ENCODE measurements at regions not wholly inside any gene's neighbourhood (a gene's known extent, or its start where the extent isn't known, plus 50 kb on each side); places are given as distances from the start of the nearest gene placed in this dataset.

GRCh38 chr2:42851186-42851585 lies 58.8 kb upstream of the HAAO start:
- 89% methylated on average over 3 of the region's 4 CpGs for WGBS (ENCODE audit: insufficient coverage)
- Histone ChIP-seq H3K4me1 (ENCODE audit: control insufficient read depth in 1 of 2, extremely low read depth in 1 of 2, insufficient read depth in 2 of 2, low read length in 2 of 2) (no peaks in the 10 kb centered on the region), H3K27me3 (replicated peaks in 1 of 2; ENCODE audit: control insufficient read depth in 2 of 2, extremely low read depth in 1 of 2, insufficient read depth in 2 of 2, low read length in 1 of 2) (peaks cover 0 to 3% of the 10 kb centered on the region in 2 experiments), H3K4me3 (ENCODE audit: control insufficient read depth in 1 of 2, extremely low read depth in 1 of 2, low read length in 1 of 2) (no peak overlapping the region), H3K9me3 (no peaks in the 10 kb centered on the region), H3K36me3 (ENCODE audit: control insufficient read depth in 2 of 2, extremely low read depth in 1 of 2, insufficient read depth in 1 of 2, low read length in 1 of 2) (no peaks in the 10 kb centered on the region), H3K27ac (ENCODE audit: low read length) (no peak overlapping the region)
- no peaks in the 10 kb centered on the region for H3K27me3 Mint-ChIP-seq
- H3K4me3 Mint-ChIP-seq: no peak overlapping the region
- H3K9me3 Mint-ChIP-seq: no peaks in the 10 kb centered on the region
- no peaks in the 10 kb centered on the region for H3K36me3 Mint-ChIP-seq
- CTCF ChIA-PET: no interaction called here
- DNase-seq: no peak
- POLR2A ChIA-PET: no interaction called here
- no peaks in the 10 kb centered on the region for H3K4me1 Mint-ChIP-seq
- H3K27ac Mint-ChIP-seq: no peak overlapping the region
- no peak for ATAC-seq (replicated peaks in 1 of 4)

- H3K4me3 ChIP-seq (ENCODE audit: control insufficient read depth in 1 of 2, extremely low read depth in 1 of 2, low read length in 1 of 2): no peak overlapping the region
- CTCF ChIA-PET: no interaction called here
- no peak for ATAC-seq (replicated peaks in 1 of 4)
These were observed 57.8 kb upstream of the HAAO start for GRCh38 chr2:42850016-42850805.

DNA sequence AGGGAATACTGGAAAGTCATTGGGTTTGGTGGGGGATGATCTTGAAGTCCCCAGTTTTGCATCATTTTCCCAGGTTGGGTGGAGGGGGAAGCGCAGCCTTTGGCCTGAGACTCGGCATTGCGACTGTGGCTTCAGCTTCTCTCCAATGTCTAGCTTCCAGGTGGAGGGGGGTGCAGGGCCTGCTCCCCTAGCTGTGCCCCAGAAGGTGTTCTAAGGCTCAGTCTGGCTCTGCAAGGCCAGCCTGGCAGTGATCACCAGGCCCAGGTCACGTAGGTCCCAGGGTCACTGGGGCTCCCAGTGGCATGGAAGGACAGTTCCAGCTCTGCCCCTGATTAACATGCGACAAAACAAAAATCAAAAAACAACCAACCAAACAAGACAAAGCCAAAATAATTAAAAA lies 56.9 kb upstream of the HAAO start:
- Mint-ChIP-seq H3K9me3 (no peaks in the 10 kb centered on the region), H3K27ac (no peak overlapping the region), H3K4me3 (no peak overlapping the region), H3K36me3 (no peaks in the 10 kb centered on the region), H3K4me1 (no peaks in the 10 kb centered on the region), H3K27me3 (no peaks in the 10 kb centered on the region)
- H3K4me3 ChIP-seq (ENCODE audit: control insufficient read depth in 1 of 2, extremely low read depth in 1 of 2, low read length in 1 of 2): no peak overlapping the region
- no peaks in the 10 kb centered on the region for H3K36me3 ChIP-seq (ENCODE audit: control insufficient read depth in 2 of 2, extremely low read depth in 1 of 2, insufficient read depth in 1 of 2, low read length in 1 of 2)
- POLR2A ChIA-PET: no interaction called here
- CTCF ChIA-PET: no interaction called here
- H3K4me1 ChIP-seq (ENCODE audit: control insufficient read depth in 1 of 2, extremely low read depth in 1 of 2, insufficient read depth in 2 of 2, low read length in 2 of 2): no peaks in the 10 kb centered on the region
- no peak for ATAC-seq (replicated peaks in 1 of 4)
- WGBS (ENCODE audit: insufficient coverage): 95% methylated on average over 5 of the region's 5 CpGs
- H3K27me3 ChIP-seq (replicated peaks in 1 of 2; ENCODE audit: control insufficient read depth in 2 of 2, extremely low read depth in 1 of 2, insufficient read depth in 2 of 2, low read length in 1 of 2): peaks cover 0 to 3% of the 10 kb centered on the region in 2 experiments
- DNase-seq: no peak
- no peaks in the 10 kb centered on the region for H3K9me3 ChIP-seq
- no peak overlapping the region for H3K27ac ChIP-seq (ENCODE audit: low read length)

More at GRCh38 chr2:42850016-42850805, 57.8 kb upstream of the HAAO start:
- no peaks in the 10 kb centered on the region for H3K9me3 Mint-ChIP-seq
- Histone ChIP-seq H3K36me3 (ENCODE audit: control insufficient read depth in 2 of 2, extremely low read depth in 1 of 2, insufficient read depth in 1 of 2, low read length in 1 of 2) (no peaks in the 10 kb centered on the region), H3K27ac (ENCODE audit: low read length) (no peak overlapping the region), H3K4me1 (ENCODE audit: control insufficient read depth in 1 of 2, extremely low read depth in 1 of 2, insufficient read depth in 2 of 2, low read length in 2 of 2) (no peaks in the 10 kb centered on the region), H3K9me3 (no peaks in the 10 kb centered on the region), H3K27me3 (replicated peaks in 1 of 2; ENCODE audit: control insufficient read depth in 2 of 2, extremely low read depth in 1 of 2, insufficient read depth in 2 of 2, low read length in 1 of 2) (peaks cover 0 to 3% of the 10 kb centered on the region in 2 experiments)
- H3K27me3 Mint-ChIP-seq: no peaks in the 10 kb centered on the region
- POLR2A ChIA-PET: no interaction called here
- no peak overlapping the region for H3K27ac Mint-ChIP-seq
- no peak overlapping the region for H3K4me3 Mint-ChIP-seq
- WGBS (ENCODE audit: insufficient coverage): 77% methylated on average over 11 of the region's 14 CpGs
- no peak for DNase-seq
- no peaks in the 10 kb centered on the region for H3K36me3 Mint-ChIP-seq
- no peaks in the 10 kb centered on the region for H3K4me1 Mint-ChIP-seq

- ChIA-PET POLR2A (no interaction called here), CTCF (no interaction called here)
- Mint-ChIP-seq H3K27ac (no peak overlapping the region), H3K27me3 (no peaks in the 10 kb centered on the region), H3K4me1 (no peaks in the 10 kb centered on the region), H3K9me3 (no peaks in the 10 kb centered on the region), H3K4me3 (no peak overlapping the region), H3K36me3 (no peaks in the 10 kb centered on the region)
- no peak overlapping the region for H3K4me3 ChIP-seq (ENCODE audit: control insufficient read depth in 1 of 2, extremely low read depth in 1 of 2, low read length in 1 of 2)
- no peak overlapping the region for H3K27ac ChIP-seq (ENCODE audit: low read length)
- H3K36me3 ChIP-seq (ENCODE audit: control insufficient read depth in 2 of 2, extremely low read depth in 1 of 2, insufficient read depth in 1 of 2, low read length in 1 of 2): no peaks in the 10 kb centered on the region
- no peaks in the 10 kb centered on the region for H3K4me1 ChIP-seq (ENCODE audit: control insufficient read depth in 1 of 2, extremely low read depth in 1 of 2, insufficient read depth in 2 of 2, low read length in 2 of 2)
- no peak for ATAC-seq (replicated peaks in 1 of 4)
- 88% methylated on average over 8 of the region's 10 CpGs for WGBS (ENCODE audit: insufficient coverage)
- no peak for DNase-seq
- no peaks in the 10 kb centered on the region for H3K9me3 ChIP-seq
- peaks cover 0 to 3% of the 10 kb centered on the region in 2 experiments for H3K27me3 ChIP-seq (replicated peaks in 1 of 2; ENCODE audit: control insufficient read depth in 2 of 2, extremely low read depth in 1 of 2, insufficient read depth in 2 of 2, low read length in 1 of 2)
These were observed 56.4 kb upstream of the HAAO start for GRCh38 chr2:42848726-42849290.

DNA sequence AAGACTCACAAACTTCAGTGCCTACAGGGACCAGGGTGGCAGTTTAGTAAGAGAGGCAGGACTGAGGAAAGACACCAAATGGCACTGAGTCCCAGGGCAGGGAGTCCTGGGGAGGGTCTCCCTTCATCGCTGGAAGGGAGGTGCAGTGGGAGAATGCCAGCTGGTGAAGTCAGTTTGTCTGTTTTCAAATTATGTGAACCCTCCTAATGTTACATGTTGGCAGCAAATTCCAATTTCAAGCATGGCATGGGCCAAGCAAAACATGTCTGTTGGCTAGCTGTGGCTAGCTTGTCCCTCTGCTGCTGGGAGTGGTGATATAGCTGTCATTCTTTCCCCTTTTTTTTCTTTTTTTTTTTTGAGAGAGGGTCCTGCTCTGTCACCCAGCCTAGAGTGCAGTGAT lies 55.9 kb upstream of the HAAO start:
- ATAC-seq (replicated peaks in 1 of 4) (no peak), DNase-seq (no peak)
- Mint-ChIP-seq H3K27ac (no peak overlapping the region), H3K4me3 (no peak overlapping the region), H3K4me1 (no peaks in the 10 kb centered on the region), H3K9me3 (no peaks in the 10 kb centered on the region), H3K36me3 (no peaks in the 10 kb centered on the region), H3K27me3 (no peaks in the 10 kb centered on the region)
- 100% methylated on average over 1 of the region's 1 CpG for WGBS (ENCODE audit: insufficient coverage)
- Histone ChIP-seq H3K9me3 (no peaks in the 10 kb centered on the region), H3K4me3 (ENCODE audit: control insufficient read depth in 1 of 2, extremely low read depth in 1 of 2, low read length in 1 of 2) (no peak overlapping the region), H3K27ac (ENCODE audit: low read length) (no peak overlapping the region), H3K4me1 (ENCODE audit: control insufficient read depth in 1 of 2, extremely low read depth in 1 of 2, insufficient read depth in 2 of 2, low read length in 2 of 2) (no peaks in the 10 kb centered on the region), H3K36me3 (ENCODE audit: control insufficient read depth in 2 of 2, extremely low read depth in 1 of 2, insufficient read depth in 1 of 2, low read length in 1 of 2) (no peaks in the 10 kb centered on the region), H3K27me3 (replicated peaks in 1 of 2; ENCODE audit: control insufficient read depth in 2 of 2, extremely low read depth in 1 of 2, insufficient read depth in 2 of 2, low read length in 1 of 2) (peaks cover 0 to 3% of the 10 kb centered on the region in 2 experiments)
- ChIA-PET CTCF (no interaction called here), POLR2A (no interaction called here)

- POLR2A ChIA-PET: no interaction called here
- Histone ChIP-seq H3K27me3 (replicated peaks in 1 of 2; ENCODE audit: control insufficient read depth in 2 of 2, extremely low read depth in 1 of 2, insufficient read depth in 2 of 2, low read length in 1 of 2) (peaks cover 0 to 3% of the 10 kb centered on the region in 2 experiments), H3K4me1 (ENCODE audit: control insufficient read depth in 1 of 2, extremely low read depth in 1 of 2, insufficient read depth in 2 of 2, low read length in 2 of 2) (no peaks in the 10 kb centered on the region), H3K9me3 (no peaks in the 10 kb centered on the region), H3K36me3 (ENCODE audit: control insufficient read depth in 2 of 2, extremely low read depth in 1 of 2, insufficient read depth in 1 of 2, low read length in 1 of 2) (no peaks in the 10 kb centered on the region), H3K4me3 (ENCODE audit: control insufficient read depth in 1 of 2, extremely low read depth in 1 of 2, low read length in 1 of 2) (no peak overlapping the region), H3K27ac (ENCODE audit: low read length) (no peak overlapping the region)
- no peak overlapping the region for H3K27ac Mint-ChIP-seq
- H3K4me1 Mint-ChIP-seq: no peaks in the 10 kb centered on the region
- DNase-seq (no peak), ATAC-seq (replicated peaks in 1 of 4) (no peak)
- WGBS (ENCODE audit: insufficient coverage): 73% methylated on average over 3 of the region's 9 CpGs
- no peaks in the 10 kb centered on the region for H3K9me3 Mint-ChIP-seq
- H3K36me3 Mint-ChIP-seq: no peaks in the 10 kb centered on the region
- CTCF ChIA-PET: no interaction called here
- H3K4me3 Mint-ChIP-seq: no peak overlapping the region
- no peaks in the 10 kb centered on the region for H3K27me3 Mint-ChIP-seq
These were observed 55.3 kb upstream of the HAAO start for GRCh38 chr2:42847596-42848151.

Data from T-cell (primary cell).